HG03196 (cell line): ENCODE measurements at regions not wholly inside any gene's neighbourhood (a gene's known extent, or its start where the extent isn't known, plus 50 kb on each side); places are given as distances from the start of the nearest gene placed in this dataset.
"Not testable (repeated sequence)": the region's sequence is repeated elsewhere in the genome, so short reads cannot be mapped to it uniquely, and the experiment has no call there.

Source experiments
- ATAC-seq: cut with Tn5 transposase; IDR thresholded peaks from one replicate; pipeline ENCODE4 v1.9.1; 2021; ENCODE audit not compliant: unreplicated experiment

DNA sequence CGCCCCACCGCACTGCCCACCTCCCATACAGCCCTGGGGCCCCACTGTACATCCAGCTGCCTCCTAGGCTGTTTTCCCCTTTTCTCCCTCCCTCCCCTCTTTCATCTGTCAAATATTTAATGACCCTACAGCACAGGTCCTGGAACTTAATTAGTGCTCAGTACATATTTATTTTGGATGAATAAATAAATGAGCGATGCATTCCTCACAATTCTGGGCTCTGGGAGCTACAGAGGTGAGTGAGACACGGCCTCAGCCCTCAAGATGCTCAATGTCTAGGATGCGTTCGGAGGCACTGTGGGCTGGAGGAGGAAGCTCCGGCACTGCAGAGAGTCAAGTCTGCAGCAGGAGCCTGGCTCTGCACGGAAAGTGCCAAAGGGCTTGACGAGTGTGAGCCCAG is 175.0 kb downstream of the FAM43A start:
- no peak for ATAC-seq

DNA sequence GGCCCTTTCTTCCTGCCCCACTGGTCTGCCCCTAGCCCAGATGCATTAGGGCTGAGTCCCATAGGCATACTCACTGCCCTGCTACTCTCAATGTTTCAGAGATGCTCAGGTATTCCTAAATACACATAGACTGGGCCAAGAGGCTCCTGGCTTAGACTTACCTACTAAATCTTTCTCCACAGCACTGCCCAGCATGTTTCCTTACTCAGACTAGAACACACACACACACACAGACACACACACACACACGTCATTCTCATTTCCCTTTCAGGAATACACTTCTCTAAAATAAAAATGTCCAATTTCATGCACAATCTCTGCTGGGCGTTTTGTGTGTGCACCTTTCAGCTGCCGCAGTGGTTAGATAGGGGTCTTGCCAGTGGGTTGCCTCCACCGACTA is 175.7 kb downstream of the FAM43A start:
- ATAC-seq, result no peak

DNA sequence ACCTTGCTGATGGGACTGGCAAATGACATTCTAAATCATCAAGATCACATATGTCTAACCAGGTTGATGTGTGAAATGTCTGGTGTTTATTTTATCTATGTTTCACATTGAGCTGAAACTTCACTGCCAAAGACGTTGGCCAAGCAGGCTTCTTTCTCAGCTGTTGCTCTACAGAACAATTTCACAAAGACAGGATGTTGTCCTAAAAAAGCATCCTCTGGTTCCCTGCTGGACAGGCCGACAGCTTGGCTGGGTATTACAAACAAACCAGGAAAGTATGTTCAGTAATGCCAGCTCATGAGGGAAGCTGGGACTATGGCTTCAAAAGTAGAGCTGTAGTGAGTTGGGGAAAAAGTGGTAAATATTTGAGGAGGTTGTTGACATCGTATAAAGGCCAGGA is 179.4 kb downstream of the FAM43A start:
- no peak for ATAC-seq

DNA sequence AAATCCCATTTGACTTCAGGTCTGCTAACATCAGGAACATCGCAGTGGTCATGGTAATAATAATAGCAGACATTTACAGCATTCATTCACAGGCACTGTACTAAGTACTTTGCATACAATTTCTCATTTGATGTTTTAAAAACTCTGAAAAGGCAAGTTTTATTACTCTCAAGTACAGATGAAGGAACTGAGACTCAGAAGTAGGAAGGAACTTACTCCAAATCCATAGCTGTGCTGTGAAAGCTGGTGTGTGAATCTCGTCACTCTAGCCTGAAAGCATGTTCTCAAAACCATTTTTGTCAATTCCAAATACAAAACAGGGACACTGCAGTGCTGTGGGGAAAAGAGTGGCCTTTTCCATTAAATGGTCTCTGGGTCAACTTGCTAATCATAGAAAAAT is 179.9 kb downstream of the FAM43A start:
- no peak for ATAC-seq

DNA sequence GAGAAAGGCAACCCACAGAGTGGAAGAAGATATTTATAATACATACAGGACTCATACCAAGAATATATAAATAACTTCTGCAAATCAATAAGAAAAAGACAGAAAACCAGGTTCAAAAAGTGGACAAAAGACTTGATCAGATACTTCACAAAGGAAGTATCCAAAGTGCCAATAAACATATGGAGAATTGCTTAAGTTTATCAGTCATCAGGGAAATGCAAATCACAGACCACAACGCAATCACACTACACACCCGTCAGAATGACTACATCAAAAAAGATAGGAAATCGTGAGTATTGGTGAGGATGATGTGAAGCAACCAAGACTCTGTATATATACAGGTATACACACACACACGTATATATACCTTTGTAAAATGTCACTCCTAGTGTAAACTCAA is 180.6 kb downstream of the FAM43A start:
- ATAC-seq, result no peak

DNA sequence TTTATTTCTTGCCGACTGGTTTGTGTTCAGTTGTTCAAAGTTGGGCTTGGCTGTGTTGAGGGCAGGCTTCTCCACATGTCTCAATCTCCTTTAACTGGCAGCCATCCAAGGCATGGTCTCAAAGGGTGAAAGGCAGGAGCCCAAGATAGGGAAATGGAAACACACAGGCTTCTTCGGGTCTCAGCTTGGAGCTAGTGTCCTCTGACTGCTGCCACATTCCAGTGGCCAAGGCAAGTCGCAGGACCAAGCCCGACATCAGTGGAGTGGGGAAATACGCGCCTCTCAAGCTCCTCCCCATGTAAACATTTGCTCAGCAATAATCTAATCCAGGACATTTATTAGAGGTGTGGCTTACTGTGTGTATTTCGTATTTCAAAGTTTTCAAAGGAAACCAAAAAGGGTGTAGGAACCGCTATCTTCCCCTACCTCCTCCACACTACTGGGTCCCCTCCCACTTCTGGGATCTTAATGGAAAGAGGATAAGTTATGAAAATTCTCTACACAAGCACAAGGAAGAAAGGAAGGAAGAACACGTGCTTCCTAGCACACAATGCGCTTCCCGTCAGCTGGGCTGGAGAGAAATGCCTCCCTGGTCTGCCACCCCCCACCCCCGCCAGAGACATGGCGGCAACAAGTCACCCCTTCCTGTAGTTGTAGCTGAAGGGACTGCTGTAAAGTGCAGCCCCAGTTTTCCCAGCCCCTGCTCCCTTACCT is 181.7 kb downstream of the FAM43A start:
- ATAC-seq, result no peak

DNA sequence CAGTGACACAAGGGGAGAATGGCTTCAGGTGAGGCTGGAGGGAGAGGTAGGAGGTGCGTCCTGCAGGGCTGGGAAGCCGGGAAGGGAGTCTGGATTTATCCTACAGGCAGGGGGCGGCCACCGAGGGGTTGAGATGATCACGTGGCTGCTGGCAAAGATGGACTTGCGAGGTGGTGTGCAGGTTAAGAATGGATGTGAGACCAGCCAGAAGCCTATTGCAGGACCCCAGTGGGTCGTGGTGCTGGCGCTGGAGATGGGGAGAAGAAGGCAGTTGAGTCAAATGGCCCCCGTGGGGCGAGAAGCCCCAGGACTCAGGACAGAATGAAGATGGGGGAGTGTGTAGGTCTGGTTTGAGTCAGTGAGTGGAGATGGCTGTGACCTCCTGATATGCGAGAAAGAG is 183.1 kb downstream of the FAM43A start:
- no peak for ATAC-seq

DNA sequence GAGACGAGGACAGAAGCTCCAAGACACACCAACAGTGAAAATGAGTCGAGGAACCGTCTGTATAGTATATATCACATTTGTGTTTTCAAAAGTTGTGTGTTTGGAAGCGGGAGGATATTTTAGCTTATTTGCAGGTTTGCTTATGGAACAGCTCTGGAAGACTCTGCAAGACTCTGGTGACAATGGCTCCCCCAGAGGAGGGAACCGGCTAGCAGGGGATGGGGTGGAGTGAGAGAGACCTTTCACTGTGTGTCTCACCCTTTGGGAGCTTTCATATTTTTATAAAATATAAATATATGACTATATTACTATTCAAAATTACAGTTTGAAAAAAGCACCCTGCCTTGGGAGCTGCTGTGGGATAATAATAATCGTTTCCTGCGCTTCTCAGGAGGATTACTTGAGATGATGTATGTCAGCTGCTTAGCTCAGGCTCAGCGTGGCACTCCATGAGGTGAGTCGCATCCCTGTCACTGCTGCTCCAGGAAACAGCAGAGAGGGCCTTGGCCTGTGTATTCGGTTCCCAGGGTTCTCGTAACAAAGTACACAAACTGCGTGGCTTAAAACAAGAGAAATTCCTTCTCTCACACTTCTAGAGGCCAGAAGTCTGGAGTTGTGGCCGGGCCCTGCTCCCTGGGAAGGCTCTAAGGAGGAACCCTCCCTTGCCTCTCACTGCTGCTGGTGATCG is 183.9 kb downstream of the FAM43A start:
- no peak for ATAC-seq

DNA sequence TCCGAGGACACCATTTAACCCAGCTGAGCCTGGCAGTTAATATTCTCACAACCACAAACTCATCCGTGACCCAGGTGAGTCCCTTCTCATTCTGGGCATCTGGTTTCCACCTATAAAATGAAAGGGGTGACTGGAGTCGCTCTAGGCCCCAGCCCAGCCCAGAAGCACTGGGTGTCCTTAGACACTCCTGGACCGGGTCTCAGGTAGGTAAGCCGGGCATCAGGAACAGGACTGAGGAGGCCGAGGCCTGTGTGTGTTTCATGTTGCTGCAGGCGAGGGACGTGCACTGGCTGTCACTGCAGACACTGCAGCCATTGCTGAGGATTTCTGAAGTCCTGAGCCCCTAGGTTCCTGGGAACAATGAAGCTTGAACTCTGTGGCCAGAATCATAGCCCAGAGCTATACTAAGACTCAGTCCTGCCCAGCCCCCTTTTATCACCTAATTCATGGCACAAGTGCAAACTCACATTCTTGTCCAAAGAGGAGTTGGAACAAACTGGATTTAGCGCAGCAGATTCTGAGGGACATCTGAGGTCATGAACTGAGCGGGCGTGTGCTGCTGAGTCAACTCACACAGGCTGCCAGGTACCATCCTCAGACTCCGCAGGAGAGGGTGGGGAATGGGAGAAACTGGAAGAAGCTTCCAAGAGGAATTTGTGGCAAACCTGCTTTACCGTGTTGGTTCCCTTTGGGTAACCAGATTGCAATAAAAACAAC is 184.9 kb downstream of the FAM43A start:
- ATAC-seq, result no peak

DNA sequence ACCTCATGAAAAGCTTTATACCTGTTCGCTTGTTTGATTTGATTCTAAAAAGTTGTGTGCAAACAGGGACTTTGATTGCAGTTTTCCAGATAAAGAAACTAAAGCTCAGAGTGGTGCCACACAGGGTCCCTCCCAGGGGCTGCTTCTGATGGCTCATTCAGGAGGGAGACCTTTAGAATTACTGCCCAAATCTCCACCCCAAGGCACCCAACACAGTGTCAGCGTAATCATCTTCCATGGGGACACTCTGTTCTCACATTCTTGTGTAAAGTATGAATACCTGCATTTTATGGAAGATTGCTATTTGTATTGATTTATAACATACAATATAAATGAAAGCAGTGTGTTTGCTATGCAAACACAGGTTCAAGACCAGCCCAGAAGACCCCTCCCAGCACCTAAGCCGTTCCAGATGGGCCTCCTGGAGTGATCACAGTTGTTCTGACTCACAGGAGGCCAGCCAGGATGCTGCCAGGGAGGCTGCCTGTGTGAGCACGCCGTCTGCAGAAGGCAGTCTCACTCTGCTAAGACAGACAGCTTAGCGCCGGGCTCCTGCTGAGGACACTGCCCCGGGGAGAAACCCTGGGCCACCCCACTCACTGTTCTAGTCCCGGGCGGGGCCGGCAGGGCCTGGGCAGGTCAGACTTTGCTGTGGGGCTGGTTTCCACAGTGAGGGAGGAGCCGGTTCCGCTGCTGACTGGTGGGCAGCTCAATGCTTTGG is 185.6 kb downstream of the FAM43A start:
- no peak for ATAC-seq

DNA sequence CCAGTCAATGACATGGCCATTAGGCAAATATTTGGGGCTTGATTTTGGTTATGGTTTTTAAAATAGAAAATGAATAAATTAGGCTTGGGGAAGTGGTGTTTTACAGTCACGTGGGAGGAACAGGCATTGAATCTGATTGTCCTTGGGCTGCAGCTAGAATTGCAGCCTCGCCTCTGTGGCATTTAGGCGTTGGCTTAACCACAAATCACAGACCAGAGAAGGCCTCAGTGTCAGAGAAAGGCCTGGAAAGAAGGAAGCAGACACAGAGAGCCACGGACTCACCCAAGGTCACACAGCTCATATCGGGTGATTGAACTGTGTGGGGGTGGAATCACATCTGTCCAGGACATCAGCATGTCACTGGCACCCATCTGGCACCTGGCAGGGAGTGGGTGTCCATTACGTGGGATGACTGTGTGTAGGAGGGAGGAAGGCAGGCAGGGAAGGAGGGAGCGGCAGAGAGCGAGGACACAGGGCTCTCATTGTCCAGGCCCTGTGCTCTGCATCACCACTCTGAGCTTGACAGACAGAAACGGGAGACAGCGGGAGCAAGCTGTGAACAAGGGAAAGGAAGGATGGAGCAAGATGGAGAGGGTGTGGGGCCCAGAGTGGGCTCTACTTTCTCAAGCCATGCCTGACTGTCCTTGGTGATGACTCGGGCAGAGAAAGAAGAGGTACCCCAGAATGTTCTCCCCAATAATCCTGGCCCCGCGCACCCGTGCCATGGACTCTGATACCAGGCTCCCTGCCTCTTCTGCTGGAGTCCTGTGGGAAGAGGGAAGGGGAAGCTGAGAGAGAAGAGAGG is 186.4 kb downstream of the FAM43A start:
- ATAC-seq, result no peak

DNA sequence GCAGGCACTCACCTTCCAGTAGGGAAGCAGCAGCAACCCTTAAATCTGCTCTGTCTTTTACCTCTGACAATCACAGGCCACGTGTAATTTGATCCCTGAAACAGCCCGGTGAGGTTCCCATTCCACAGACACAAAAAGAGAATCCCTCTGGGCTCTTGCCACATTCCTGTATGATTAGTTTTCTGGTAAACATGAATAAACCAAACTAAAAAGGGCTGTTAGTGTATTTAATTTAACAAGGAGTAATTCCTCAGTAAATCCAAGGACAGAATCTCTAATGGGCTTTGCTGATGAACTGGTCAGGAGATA is 186.9 kb downstream of the FAM43A start:
- ATAC-seq, result no peak

DNA sequence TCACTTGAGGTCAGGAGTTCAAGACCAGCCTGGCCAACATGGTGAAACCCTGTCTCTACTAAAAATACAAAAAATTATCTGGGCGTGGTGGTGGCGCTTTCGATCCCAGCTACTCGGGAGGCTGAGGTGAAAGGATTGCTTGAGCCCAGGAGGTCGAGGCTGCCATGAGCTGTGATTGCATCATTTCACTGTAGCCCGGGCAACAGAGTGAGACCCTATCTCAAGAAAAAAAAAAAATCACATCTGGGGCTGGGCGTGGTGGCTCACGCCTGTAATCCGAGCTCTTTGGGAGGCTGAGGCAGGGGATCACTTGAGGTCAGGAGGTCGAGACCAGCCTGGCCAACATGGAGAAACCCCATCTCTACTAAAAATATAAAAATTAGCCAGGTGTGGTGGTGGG is 187.8 kb downstream of the FAM43A start:
- not testable (repeated sequence) for ATAC-seq

DNA sequence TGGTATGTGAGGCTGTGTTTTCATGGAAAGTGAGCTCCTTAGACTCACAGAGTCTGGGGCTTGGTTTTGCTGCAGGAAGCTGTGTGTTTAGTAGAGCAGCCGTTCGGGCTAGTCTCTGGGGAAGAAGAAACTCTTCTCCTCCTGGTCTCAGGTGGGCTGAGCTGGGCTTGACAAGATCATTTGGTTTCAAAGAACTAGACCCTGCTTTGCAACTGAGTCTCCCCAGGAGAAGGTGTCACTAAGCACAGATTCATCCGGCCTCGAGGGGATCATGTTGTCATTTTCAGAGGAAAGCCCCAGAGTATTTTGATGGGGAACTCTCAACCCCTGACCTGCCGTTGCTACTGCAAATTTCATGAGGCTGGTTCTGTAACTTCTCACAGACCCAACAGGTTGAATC is 188.5 kb downstream of the FAM43A start:
- no peak for ATAC-seq

DNA sequence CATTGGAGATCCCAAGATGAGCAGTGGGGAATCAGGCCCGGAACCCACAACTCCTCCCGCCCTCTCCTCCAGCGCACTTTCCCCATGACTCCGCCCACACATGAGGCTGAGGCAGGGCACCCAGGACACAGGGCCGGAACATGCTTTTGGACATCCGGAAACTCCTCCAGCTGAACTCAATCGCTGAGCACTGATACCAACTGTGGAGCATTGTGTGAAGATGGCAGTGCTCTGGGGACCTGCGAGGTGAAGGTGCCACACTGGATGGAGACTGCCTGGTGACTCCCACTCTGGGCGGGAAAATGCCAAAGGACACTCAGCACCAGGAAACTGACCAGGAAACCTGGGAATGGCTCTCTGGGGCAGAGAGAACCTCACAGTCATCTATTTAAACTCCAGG is 189.1 kb downstream of the FAM43A start:
- ATAC-seq, result no peak

DNA sequence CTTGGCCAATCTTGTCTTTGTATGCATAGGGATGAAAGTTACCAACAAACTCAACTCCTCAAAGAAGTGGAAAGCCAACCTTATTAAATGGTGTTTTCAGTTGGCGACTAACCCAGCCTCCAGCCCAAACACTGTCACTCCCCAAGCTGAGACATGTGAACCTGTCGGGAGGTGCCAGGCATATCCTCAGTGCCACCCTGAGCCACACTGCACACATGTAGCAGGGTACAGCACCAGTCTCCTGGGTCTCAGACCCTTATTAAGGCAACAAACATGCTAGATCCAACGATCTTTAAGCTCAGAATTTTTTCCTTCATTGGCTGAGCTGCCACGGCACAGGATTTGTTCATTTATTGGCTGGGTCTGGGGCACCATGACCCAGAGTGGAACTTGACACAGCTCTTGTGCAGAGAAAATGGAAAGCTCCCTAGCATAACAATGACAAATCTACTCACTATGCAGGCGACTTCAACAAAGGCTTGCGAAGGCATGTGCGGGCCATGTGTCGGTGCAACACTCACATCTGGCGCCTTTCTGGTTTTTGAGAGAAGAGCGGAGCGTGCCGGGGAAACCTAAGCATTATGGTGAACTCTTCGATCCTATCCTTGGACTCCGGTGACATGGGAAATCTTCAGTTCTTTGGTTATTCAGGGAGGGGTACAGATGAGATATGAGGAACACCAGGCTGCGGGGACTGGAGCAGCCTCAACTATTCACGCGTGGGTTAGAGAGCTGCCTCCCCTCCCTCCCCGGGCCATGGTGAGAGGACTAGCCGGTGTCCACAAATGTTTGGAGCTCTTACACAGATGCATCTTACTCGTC is 190.1 kb downstream of the FAM43A start:
- no peak for ATAC-seq

DNA sequence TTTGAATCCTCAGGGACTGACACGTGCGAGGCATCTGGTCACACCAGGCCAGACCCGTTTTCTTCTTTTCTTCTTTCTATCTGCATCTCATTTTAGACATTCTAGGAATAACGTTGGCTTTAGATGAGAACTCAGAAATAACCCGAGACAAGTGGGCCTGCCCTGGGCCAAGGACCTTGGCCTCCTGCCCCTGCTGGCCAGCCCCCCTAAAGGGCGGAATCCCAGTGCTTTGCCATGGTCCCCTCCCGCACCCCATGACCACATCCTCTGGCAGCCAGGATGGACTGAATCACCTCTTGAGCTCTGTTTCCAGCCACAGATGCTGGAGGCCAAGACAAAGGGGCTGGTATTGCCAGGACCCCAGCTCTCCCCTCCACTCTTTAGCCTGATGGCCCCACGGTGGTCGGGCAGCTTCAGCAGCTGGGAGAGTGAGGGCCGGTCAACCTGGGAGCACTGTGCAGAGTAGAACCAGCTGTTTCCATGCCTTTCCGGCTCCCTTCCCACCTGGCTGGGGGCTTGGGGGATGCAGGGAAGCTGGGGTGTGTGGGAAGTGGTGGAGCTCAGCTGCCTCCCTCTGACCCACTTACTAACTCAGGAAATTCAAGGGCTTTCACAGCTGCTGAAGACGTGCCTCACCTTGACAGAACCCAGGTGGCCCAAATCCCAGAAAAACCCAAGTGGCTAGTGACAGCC is 190.9 kb downstream of the FAM43A start:
- no peak for ATAC-seq

DNA sequence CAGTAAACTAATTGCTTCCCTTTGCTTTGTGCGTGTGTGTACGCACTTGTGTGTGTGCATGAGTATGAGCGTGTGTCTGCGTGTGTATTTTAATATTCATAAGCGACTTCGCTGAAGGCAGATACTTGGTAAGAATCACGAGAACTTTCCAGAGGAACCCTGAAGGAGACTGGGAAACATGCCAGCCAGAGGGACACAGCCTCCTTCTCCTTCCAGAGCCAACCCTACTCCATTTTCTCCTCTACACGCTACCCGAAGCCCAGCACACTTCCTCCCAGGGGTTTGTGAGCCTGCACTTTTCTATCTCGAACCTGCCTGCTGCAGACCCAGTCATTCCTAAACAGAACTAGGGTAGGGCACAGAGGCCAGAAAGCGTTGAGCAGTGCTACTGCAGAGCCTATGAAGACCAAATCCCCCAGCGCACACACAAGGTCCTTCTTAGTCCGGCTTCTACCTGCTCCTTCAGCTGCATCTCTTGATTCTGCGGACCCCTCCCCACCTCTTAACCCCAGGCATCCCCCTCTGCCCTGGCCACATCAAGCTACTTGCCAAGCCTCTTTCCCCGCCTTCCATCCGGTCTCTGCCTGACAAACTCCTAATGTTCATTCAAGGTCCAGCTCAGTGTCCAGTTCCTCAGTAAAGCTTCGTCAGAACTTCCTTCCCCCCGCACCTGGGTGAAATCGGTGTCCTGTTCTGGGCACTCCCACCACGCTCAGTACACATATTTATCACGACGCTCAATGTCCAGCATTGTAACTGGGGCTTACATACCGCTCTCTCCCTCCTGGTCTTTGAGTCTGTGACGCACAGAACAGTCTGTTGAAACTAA is 191.8 kb downstream of the FAM43A start:
- no peak for ATAC-seq
